ENCODE measurements at regions not wholly inside any gene's neighbourhood (a gene's known extent, or its start where the extent isn't known, plus 50 kb on each side); places are given as distances from the start of the nearest gene placed in this dataset.
"Not testable (repeated sequence)": the region's sequence is repeated elsewhere in the genome, so short reads cannot be mapped to it uniquely, and the experiment has no call there.

DNA sequence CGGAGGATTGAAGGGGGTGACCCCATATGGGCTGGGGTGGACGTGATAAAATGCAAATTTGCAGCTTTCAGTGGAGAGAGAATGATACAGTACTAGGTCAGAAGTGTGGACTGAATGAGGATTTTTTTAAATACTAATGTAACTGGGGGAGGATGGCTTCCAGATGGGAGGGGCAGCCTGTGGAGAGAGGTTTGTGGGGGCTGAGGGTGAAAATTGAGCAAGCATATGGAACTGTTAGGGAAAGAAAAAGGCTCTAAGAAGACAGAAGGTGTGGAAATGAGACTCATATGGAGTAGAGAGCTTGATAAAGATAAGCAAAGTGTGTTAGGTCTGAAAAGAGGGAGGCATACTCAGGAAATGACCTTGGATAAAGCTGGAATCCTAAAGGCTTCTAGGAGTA, 926.4 kb downstream of the IGSF11 start:
- no peak for DNase-seq

GRCh38 chr3:118108769-118109168, 925.9 kb downstream of the IGSF11 start:
- DNase-seq, result no peak

GRCh38 chr3:118110211-118110610, 924.4 kb downstream of the IGSF11 start:
- no peak for DNase-seq

GRCh38 chr3:118116991-118117390, 917.7 kb downstream of the IGSF11 start:
- DNase-seq, result no peak

DNA sequence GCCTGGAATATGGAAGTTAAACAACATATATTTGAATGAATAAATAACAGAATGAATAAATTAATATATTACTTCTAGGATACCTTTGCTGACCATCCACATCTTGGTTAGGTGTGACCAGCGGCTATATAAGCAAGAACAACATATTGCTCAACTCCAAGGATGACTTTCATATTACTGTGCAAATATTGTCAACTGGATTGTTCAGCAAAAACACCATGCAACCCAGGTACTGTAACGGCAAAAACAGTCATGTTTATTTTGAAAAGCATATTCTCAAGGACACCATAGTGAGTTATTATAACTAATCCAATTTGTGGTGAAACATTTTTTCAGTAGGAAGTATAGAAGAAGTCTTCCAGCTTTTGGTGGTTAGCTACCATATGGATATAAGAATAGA, 907.9 kb downstream of the IGSF11 start:
- no peak for DNase-seq

GRCh38 chr3:118127992-118128391, 906.7 kb downstream of the IGSF11 start:
- no peak for DNase-seq

GRCh38 chr3:118128886-118129285, 905.8 kb downstream of the IGSF11 start:
- DNase-seq, result no peak

GRCh38 chr3:118137778-118138177, 896.9 kb downstream of the IGSF11 start:
- DNase-seq, result no peak

- no peak for DNase-seq
Measured at GRCh38 chr3:118144919-118145318, 889.7 kb downstream of the IGSF11 start.

- DNase-seq, result no peak
Measured at GRCh38 chr3:118146658-118147375, 887.8 kb downstream of the IGSF11 start.

- DNase-seq, result no peak
Measured at GRCh38 chr3:118151164-118151563, 883.5 kb downstream of the IGSF11 start.

GRCh38 chr3:118162627-118163588, 871.7 kb downstream of the IGSF11 start:
- not testable (repeated sequence) for DNase-seq

DNA sequence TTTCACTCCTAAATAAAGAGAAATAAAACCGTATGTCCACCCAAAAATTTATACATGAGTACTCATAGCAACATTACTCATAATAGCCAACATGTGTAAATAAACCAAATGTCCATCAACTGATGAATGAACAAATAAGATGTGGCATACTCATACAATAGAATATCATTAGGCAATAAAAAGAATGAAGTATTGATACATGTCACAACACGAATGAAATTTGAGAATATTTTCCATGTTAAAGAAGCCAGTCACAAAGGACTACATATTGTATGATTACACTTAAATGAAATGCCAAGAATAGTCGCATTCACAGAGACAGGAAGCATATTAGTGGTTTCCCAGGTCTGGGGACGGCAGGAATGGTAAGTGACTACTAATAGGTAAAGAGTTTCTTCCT, 869.2 kb downstream of the IGSF11 start:
- DNase-seq, result no peak

DNA sequence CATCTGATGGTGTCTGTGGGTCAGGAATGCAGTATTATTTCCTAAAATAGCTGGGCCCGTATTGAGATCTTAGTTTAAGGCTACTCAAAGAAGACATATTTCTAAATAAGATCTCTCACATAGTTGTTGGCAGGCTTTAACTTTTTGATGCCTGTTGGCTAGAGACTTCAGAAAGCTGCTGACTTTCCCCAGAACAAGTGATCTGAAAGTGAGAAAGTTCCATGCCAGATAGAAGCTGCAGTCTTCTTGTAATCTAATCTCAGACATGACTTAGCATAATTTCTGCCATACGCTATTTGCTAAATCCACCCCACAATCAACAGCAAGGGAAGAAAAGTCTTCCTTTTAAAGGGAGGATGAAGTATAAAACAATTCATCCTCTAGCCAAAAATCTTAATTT, 867.1 kb downstream of the IGSF11 start:
- DNase-seq, result no peak

- DNase-seq, result no peak
Measured at GRCh38 chr3:118168175-118168574, 866.5 kb downstream of the IGSF11 start.

GRCh38 chr3:118171236-118171852, 863.3 kb downstream of the IGSF11 start:
- DNase-seq, result no peak

GRCh38 chr3:118180853-118181252, 853.8 kb downstream of the IGSF11 start:
- DNase-seq, result no peak

DNA sequence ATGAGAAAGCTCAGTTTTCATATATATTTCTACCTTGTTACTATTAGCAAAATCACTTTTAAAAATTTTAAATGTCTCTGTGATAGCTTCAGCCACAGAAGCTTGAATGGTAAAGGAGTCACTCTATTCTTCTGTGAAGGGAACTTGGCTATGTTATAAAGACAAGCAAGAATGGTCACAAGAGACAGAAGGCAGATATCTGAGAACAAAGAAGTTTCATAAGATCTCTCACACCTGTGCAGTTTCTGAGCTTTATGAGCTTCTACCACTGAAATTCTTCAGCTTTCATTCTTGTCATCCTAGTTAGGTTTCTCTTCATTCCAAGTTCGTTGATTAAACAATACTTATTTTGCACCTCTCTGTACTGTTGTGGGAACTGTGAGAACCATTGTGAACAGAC, 853.4 kb downstream of the IGSF11 start:
- DNase-seq, result no peak

GRCh38 chr3:118186051-118186450, 848.6 kb downstream of the IGSF11 start:
- DNase-seq, result no peak

GRCh38 chr3:118187221-118187620, 847.4 kb downstream of the IGSF11 start:
- no peak for DNase-seq

DNA sequence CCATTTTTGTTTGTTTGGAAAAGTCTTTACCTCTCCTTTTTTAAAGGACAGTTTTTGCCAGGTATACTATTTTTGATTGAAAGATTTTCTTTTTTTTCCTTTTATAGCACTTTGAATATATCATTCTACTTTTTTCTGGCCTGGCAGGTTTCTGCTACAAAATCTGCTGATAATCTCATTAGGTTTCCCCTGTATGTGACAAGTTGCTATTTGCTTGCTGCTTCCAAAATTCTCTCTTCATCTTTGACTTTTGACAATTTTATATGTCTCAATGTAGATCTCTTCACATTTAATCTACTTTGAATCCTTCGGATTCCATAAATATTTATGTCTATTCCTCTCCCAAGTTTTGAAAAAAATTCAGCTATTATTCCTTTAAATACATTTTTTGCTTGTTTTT, 838.5 kb downstream of the IGSF11 start:
- no peak for DNase-seq

GRCh38 chr3:118199044-118199443, 835.6 kb downstream of the IGSF11 start:
- DNase-seq, result no peak

- DNase-seq, result no peak
Measured at GRCh38 chr3:118204052-118204656, 830.5 kb downstream of the IGSF11 start.

Data from C1 segment of cervical spinal cord (tissue), 14 donors.